DMS 273 (cell line): ENCODE measurements at regions not wholly inside any gene's neighbourhood (a gene's known extent, or its start where the extent isn't known, plus 50 kb on each side); places are given as distances from the start of the nearest gene placed in this dataset.

ENCODE experiments used
- DNase-seq: peaks from one replicate; lab custom pipeline; 2025; ENCODE audit not compliant: unreplicated experiment; lab: John Stamatoyannopoulos, UW

GRCh38 chr11:30155428-30155827, 75.4 kb upstream of the FSHB start:
- no peak for DNase-seq

- no peak for DNase-seq
Measured at GRCh38 chr11:30159546-30159945, 71.3 kb upstream of the FSHB start.

- no peak for DNase-seq
Measured at GRCh38 chr11:30165652-30166051, 65.2 kb upstream of the FSHB start.

- no peak for DNase-seq
Measured at GRCh38 chr11:30171661-30172060, 59.2 kb upstream of the FSHB start.

GRCh38 chr11:30172158-30172557, 58.7 kb upstream of the FSHB start:
- no peak for DNase-seq

GRCh38 chr11:30172883-30173311, 57.9 kb upstream of the FSHB start:
- DNase-seq: no peak

GRCh38 chr11:30174265-30175020, 56.4 kb upstream of the FSHB start:
- DNase-seq: no peak
